MV-4-11 (cell line): ENCODE measurements at regions not wholly inside any gene's neighbourhood (a gene's known extent, or its start where the extent isn't known, plus 50 kb on each side); places are given as distances from the start of the nearest gene placed in this dataset.

ENCODE experiments used
- DNase-seq: peaks from one replicate; lab custom pipeline; 2025; lab: John Stamatoyannopoulos, UW

- no peak for DNase-seq
These were observed 472.9 kb upstream of the COBL start for GRCh38 chr7:51789489-51789888.

GRCh38 chr7:51786284-51786683, 469.7 kb upstream of the COBL start:
- DNase-seq: no peak

GRCh38 chr7:51785876-51786275, 469.3 kb upstream of the COBL start:
- DNase-seq: no peak

GRCh38 chr7:51785171-51785570, 468.6 kb upstream of the COBL start:
- no peak for DNase-seq

- DNase-seq: no peak
These were observed 466.6 kb upstream of the COBL start for GRCh38 chr7:51783241-51783640.

- no peak for DNase-seq
These were observed 461.5 kb upstream of the COBL start for GRCh38 chr7:51778121-51778520.

- no peak for DNase-seq
These were observed 457.6 kb upstream of the COBL start for GRCh38 chr7:51774178-51774577.

- DNase-seq: no peak
These were observed 455.6 kb upstream of the COBL start for GRCh38 chr7:51772190-51772589.

- DNase-seq: no peak
These were observed 448.4 kb upstream of the COBL start for GRCh38 chr7:51764976-51765375.

- DNase-seq: no peak
These were observed 443.4 kb upstream of the COBL start for GRCh38 chr7:51759985-51760384.

- DNase-seq: no peak
These were observed 441.4 kb upstream of the COBL start for GRCh38 chr7:51757960-51758359.

- no peak for DNase-seq
These were observed 416.3 kb upstream of the COBL start for GRCh38 chr7:51732951-51733350.

- DNase-seq: no peak
These were observed 415.5 kb upstream of the COBL start for GRCh38 chr7:51732116-51732515.

GRCh38 chr7:51731075-51731474, 414.5 kb upstream of the COBL start:
- no peak for DNase-seq

- no peak for DNase-seq
These were observed 410.8 kb upstream of the COBL start for GRCh38 chr7:51727441-51727840.

GRCh38 chr7:51706851-51707250, 390.2 kb upstream of the COBL start:
- no peak for DNase-seq

- DNase-seq: no peak
These were observed 389.1 kb upstream of the COBL start for GRCh38 chr7:51705701-51706100.

GRCh38 chr7:51702673-51703072, 386.1 kb upstream of the COBL start:
- DNase-seq: peak; percentile 2

- DNase-seq: no peak
These were observed 385.3 kb upstream of the COBL start for GRCh38 chr7:51701935-51702334.

- DNase-seq: no peak
These were observed 384.1 kb upstream of the COBL start for GRCh38 chr7:51700593-51701215.

GRCh38 chr7:51693258-51693657, 376.6 kb upstream of the COBL start:
- DNase-seq: no peak

- no peak for DNase-seq
These were observed 372.9 kb upstream of the COBL start for GRCh38 chr7:51689547-51689946.

- no peak for DNase-seq
These were observed 369.2 kb upstream of the COBL start for GRCh38 chr7:51685794-51686193.

GRCh38 chr7:51680594-51681399, 364.2 kb upstream of the COBL start:
- DNase-seq: no peak
